ENCODE measurements at regions not wholly inside any gene's neighbourhood (a gene's known extent, or its start where the extent isn't known, plus 50 kb on each side); places are given as distances from the start of the nearest gene placed in this dataset.

DNA sequence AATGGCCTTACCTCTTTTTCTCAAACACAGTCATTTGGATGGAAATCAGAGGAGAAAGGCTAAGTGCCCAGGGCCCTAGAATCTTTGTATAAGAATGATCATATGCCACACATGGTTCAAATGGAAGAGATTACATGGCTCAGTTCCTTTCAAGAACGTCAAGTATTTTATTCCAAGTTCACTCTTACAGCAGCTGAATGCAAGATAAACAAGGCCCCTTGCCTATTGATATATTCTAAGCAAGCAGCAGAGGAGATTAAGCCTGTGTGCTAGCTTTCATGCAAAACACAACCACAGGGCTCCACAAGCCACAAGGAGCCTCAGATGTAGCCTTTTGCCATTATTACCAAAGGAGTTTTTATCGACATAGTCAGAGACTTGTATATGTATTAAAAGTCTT, 55.3 kb upstream of the SLCO6A1 start:
- H3K9ac ChIP-seq (ENCODE audit: low read depth, low read length), result no peak overlapping the region
- no peaks in the 10 kb centered on the region for H3K27me3 ChIP-seq (ENCODE audit: control insufficient read depth, insufficient read depth, low read length)
- H3K9me3 ChIP-seq (ENCODE audit: control insufficient read depth, insufficient read depth, low read length), result no peaks in the 10 kb centered on the region
- H3K36me3 ChIP-seq (ENCODE audit: control insufficient read depth, insufficient read depth, low read length), result no peaks in the 10 kb centered on the region
- H3K4me1 ChIP-seq (ENCODE audit: control insufficient read depth, insufficient read depth, low read length), result no peaks in the 10 kb centered on the region
- no peak overlapping the region for H3K4me3 ChIP-seq (ENCODE audit: low read depth, low read length)

DNA sequence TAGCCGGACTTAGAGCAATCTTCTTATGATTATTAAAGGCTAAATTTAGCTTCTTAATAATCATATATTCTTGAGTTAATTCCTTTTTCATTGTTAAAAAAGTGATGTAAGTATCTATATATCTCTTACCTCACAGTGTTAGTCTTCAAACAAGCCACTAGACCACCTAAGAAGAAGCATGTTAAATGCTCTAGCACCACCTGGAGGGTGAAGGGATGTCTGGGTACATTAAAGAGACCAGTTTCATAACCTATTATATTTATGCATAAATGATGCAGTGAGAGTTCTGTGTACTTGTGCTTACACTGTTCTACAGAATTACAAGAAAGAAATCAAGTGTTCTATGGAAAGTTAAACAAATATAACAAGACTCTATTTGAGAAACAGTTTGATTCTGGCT, 55.9 kb upstream of the SLCO6A1 start:
- H3K36me3 ChIP-seq (ENCODE audit: control insufficient read depth, insufficient read depth, low read length), result no peaks in the 10 kb centered on the region
- no peaks in the 10 kb centered on the region for H3K9me3 ChIP-seq (ENCODE audit: control insufficient read depth, insufficient read depth, low read length)
- H3K9ac ChIP-seq (ENCODE audit: low read depth, low read length), result no peak overlapping the region
- no peaks in the 10 kb centered on the region for H3K27me3 ChIP-seq (ENCODE audit: control insufficient read depth, insufficient read depth, low read length)
- H3K4me1 ChIP-seq (ENCODE audit: control insufficient read depth, insufficient read depth, low read length), result no peaks in the 10 kb centered on the region
- H3K4me3 ChIP-seq (ENCODE audit: low read depth, low read length), result no peak overlapping the region

DNA sequence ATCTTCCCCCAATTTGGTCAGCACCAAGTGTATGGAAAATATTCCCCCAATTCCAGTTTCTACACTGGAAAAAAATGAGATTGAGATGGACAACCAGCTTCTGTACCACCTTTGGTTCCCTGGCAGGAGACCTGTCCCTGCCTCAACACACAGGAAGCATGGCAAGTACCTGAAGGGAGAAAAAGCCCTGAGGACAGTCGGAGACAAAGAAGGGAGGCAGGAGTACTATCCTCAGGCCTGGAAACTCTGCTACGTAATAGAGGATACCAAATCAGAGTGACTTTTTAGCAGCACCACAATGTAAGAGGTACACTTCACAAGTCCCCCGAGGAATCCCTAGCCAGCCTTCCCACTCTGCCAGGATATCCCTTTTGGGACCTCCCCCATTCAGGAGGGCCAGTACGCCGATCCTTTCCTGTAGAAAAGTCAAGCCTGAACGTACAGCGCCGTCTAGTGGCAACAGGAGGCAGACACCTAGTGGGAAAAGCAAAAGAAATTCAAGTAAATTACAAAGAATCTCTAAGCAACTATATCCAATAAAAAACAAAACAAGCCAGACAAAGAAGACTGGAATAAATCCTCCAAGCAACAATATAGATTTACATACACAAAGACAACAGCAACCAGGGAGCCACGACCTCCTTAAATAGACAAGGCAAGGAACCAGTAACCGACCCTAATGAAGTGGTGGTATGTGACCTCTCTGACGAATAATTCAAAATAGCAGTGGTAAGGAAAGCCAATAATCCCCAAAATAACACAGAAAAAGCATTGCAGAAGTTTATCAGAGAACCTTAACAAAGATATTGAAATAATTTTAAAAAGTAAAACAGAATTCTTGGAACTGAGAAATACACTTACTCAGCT, 63.3 kb upstream of the SLCO6A1 start:
- Histone ChIP-seq H3K27me3 (ENCODE audit: control insufficient read depth, insufficient read depth, low read length) (no peaks in the 10 kb centered on the region), H3K9me3 (ENCODE audit: control insufficient read depth, insufficient read depth, low read length) (no peaks in the 10 kb centered on the region), H3K4me3 (ENCODE audit: low read depth, low read length) (no peak overlapping the region), H3K36me3 (ENCODE audit: control insufficient read depth, insufficient read depth, low read length) (no peaks in the 10 kb centered on the region), H3K4me1 (ENCODE audit: control insufficient read depth, insufficient read depth, low read length) (no peaks in the 10 kb centered on the region), H3K9ac (ENCODE audit: low read depth, low read length) (no peak overlapping the region)

DNA sequence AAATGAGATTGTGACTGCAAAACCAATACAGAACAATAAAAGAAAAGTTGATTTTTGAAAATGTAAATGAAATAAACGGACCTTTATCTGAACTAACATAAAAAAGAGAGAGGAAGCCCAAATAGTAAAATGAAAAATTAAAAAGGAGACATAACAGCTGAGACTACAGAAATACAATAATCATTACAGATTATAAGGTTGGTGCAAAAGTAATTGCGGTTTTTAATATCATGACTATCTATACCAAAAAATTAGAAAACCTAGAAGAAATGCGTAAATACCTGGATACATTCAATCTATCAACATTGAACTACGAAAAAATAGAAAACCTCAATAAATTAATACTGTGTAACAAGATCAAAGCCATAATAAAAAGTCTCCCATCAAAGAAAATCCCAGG, 71.9 kb upstream of the SLCO6A1 start:
- Histone ChIP-seq H3K4me1 (ENCODE audit: control insufficient read depth, insufficient read depth, low read length) (no peaks in the 10 kb centered on the region), H3K9ac (ENCODE audit: low read depth, low read length) (no peak overlapping the region), H3K4me3 (ENCODE audit: low read depth, low read length) (no peak overlapping the region), H3K36me3 (ENCODE audit: control insufficient read depth, insufficient read depth, low read length) (no peaks in the 10 kb centered on the region), H3K27me3 (ENCODE audit: control insufficient read depth, insufficient read depth, low read length) (no peaks in the 10 kb centered on the region), H3K9me3 (ENCODE audit: control insufficient read depth, insufficient read depth, low read length) (no peaks in the 10 kb centered on the region)

DNA sequence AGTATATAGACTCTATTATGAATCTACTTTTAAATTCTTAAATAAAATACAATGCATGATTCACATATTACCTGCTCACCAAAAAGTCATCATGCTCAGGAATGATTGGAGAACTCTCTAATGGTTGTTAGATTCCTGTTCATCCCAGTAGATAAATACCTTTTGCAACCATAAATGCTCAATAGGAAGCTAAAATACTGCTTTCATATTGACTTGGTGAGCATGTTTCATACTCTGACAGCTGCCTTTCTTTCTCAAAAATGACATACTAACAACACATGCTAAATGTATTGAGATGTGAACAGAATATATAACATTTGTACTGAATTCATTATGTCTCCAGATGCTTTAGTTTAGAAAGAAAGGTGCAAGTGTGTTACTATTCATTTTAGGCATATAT, 79.6 kb upstream of the SLCO6A1 start:
- no peaks in the 10 kb centered on the region for H3K4me1 ChIP-seq (ENCODE audit: control insufficient read depth, insufficient read depth, low read length)
- no peaks in the 10 kb centered on the region for H3K36me3 ChIP-seq (ENCODE audit: control insufficient read depth, insufficient read depth, low read length)
- H3K27me3 ChIP-seq (ENCODE audit: control insufficient read depth, insufficient read depth, low read length), result no peaks in the 10 kb centered on the region
- no peak overlapping the region for H3K4me3 ChIP-seq (ENCODE audit: low read depth, low read length)
- H3K9ac ChIP-seq (ENCODE audit: low read depth, low read length), result no peak overlapping the region
- no peaks in the 10 kb centered on the region for H3K9me3 ChIP-seq (ENCODE audit: control insufficient read depth, insufficient read depth, low read length)

DNA sequence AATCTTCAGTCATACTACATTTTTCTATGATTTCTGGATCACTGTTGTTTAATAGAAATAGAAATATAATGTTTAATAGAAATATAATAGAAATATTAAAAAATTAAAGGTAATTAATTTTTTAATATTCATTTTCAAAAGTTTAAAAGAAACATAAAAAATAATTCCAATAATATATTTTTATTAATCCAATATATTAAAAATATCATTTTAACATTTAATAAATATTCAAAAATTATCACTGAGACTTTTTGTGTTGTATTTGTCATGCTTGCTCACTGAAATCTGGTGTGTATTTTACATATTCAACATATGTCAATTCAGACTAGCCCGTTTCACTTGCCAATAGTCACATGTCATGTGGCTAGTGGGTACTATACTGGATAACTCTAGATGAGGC, 80.6 kb upstream of the SLCO6A1 start:
- Histone ChIP-seq H3K36me3 (ENCODE audit: control insufficient read depth, insufficient read depth, low read length) (no peaks in the 10 kb centered on the region), H3K4me1 (ENCODE audit: control insufficient read depth, insufficient read depth, low read length) (no peaks in the 10 kb centered on the region), H3K4me3 (ENCODE audit: low read depth, low read length) (no peak overlapping the region), H3K9ac (ENCODE audit: low read depth, low read length) (no peak overlapping the region), H3K27me3 (ENCODE audit: control insufficient read depth, insufficient read depth, low read length) (no peaks in the 10 kb centered on the region), H3K9me3 (ENCODE audit: control insufficient read depth, insufficient read depth, low read length) (no peaks in the 10 kb centered on the region)

DNA sequence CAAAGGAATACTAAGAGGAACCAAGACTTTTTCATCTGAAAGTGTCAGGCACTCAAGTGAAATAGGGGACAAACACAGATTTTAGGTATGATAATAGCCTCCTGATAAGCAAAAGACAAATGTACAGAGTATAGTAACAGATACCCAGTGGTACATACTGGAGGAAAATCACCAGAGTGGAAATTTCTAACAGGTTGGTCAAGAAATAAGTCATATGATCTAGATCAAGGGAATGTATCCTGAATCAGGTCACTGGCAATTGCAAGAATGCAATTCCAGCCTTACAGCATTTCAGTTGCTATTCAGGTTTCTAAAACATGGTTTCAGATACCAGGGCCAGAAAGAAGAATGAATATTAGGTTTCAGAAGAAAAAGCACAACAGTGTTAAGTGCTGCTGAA, 82.2 kb upstream of the SLCO6A1 start:
- Histone ChIP-seq H3K9me3 (ENCODE audit: control insufficient read depth, insufficient read depth, low read length) (no peaks in the 10 kb centered on the region), H3K4me1 (ENCODE audit: control insufficient read depth, insufficient read depth, low read length) (no peaks in the 10 kb centered on the region), H3K36me3 (ENCODE audit: control insufficient read depth, insufficient read depth, low read length) (no peaks in the 10 kb centered on the region), H3K9ac (ENCODE audit: low read depth, low read length) (no peak overlapping the region), H3K4me3 (ENCODE audit: low read depth, low read length) (no peak overlapping the region), H3K27me3 (ENCODE audit: control insufficient read depth, insufficient read depth, low read length) (no peaks in the 10 kb centered on the region)

DNA sequence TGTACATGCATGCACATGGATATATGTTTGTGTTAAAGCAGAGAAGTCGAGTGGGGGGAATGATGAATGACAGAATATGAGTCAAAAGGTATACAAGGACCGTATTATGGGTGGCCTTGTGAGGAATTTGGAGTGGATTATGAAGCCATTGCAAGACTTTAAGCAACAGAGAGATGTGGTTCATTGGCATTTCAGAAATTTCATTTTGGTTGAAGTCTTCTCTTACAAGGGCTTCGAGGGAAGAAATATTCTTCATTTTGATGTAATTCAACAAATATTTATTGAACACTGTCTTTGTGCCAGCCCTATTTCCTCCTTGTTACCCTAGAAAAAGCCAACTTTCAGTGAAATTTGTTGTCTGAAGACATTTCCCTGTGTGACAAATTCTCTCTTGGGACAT, 83.9 kb upstream of the SLCO6A1 start:
- Histone ChIP-seq H3K9me3 (ENCODE audit: control insufficient read depth, insufficient read depth, low read length) (no peaks in the 10 kb centered on the region), H3K9ac (ENCODE audit: low read depth, low read length) (no peak overlapping the region), H3K4me3 (ENCODE audit: low read depth, low read length) (no peak overlapping the region), H3K36me3 (ENCODE audit: control insufficient read depth, insufficient read depth, low read length) (no peaks in the 10 kb centered on the region), H3K4me1 (ENCODE audit: control insufficient read depth, insufficient read depth, low read length) (no peaks in the 10 kb centered on the region), H3K27me3 (ENCODE audit: control insufficient read depth, insufficient read depth, low read length) (no peaks in the 10 kb centered on the region)

DNA sequence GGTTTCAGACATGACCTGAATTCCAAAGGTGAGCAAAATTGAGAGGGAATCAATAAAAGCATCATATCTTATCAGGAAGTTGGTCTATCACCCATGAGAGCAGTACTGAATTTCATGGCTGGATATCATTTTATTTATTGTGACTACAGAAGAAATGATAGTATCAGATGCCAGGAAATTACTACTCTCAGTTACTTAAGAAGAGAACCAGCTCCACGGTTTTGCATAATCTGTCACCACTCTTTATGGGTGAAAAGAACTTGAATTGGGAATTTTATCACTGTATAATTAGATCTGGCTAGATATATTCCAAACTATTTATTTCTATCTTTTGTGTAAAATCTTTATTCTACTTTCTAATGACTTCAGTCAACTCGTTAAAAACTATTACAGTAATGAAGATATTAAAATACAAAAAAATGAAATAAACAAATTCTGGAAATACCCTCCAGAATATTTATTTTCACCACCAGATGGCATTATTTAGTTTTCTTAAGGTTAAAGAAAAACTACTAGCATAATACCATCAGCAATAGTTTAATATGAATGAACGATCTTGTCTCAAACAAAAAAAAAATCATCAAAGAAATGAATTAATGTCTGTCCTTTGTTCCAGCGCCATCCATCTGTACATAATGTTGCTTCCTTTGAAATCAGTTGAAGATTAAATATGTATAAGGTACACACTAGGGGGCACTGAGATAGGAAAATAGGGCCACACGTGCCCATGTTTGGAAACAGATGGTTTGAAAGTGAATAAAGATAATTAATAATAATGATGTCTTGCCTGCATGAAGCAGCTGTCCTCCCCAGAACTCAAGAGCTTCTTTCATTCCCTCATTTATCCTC, 84.7 kb upstream of the SLCO6A1 start:
- no peak overlapping the region for H3K4me3 ChIP-seq (ENCODE audit: low read depth, low read length)
- no peaks in the 10 kb centered on the region for H3K27me3 ChIP-seq (ENCODE audit: control insufficient read depth, insufficient read depth, low read length)
- no peaks in the 10 kb centered on the region for H3K36me3 ChIP-seq (ENCODE audit: control insufficient read depth, insufficient read depth, low read length)

DNA sequence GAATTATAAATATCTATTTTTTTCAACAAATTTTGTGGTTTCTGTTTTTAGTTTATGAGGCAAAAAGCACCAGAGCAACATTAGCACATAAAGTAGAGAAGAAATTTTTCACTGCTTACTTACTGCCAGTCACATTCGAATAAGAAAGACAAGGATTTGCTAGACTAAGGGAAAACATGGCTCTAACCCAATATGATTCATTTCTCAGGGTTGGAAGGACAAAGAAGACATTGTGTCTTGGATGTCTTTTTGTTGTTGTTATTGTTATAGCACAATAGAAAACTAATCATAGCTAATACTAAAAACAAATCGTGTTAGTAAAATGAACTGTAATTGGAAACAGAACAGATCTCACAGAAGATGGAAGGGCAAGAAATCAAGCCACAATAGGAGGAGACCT, 90.9 kb upstream of the SLCO6A1 start:
- no peak overlapping the region for H3K4me3 ChIP-seq (ENCODE audit: low read depth, low read length)
- no peaks in the 10 kb centered on the region for H3K27me3 ChIP-seq (ENCODE audit: control insufficient read depth, insufficient read depth, low read length)
- no peak overlapping the region for H3K9ac ChIP-seq (ENCODE audit: low read depth, low read length)
- H3K9me3 ChIP-seq (ENCODE audit: control insufficient read depth, insufficient read depth, low read length), result no peaks in the 10 kb centered on the region
- H3K36me3 ChIP-seq (ENCODE audit: control insufficient read depth, insufficient read depth, low read length), result no peaks in the 10 kb centered on the region
- H3K4me1 ChIP-seq (ENCODE audit: control insufficient read depth, insufficient read depth, low read length), result peaks cover 6% of the 10 kb centered on the region

More for the DNA sequence above, 84.7 kb upstream of the SLCO6A1 start:
- Histone ChIP-seq H3K9me3 (ENCODE audit: control insufficient read depth, insufficient read depth, low read length) (no peaks in the 10 kb centered on the region), H3K9ac (ENCODE audit: low read depth, low read length) (no peak overlapping the region), H3K4me1 (ENCODE audit: control insufficient read depth, insufficient read depth, low read length) (no peaks in the 10 kb centered on the region)

DNA sequence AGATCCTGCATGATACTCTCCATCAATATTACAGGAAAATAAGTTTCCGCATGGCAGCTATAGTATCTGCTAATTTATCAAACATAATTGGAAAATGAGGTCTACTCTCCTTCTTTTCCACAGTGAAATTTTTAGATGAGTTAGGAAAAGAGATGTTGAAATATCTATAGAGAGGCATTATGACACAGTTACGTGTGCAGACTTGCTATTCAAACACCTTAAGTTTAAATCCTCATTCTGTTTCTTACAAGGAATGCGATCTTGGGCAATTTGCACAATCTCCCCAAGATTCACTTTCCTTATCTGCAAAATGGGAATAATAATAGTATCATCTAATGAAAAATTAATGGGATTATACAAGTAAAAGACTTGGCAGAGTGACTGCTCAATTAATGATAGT, 91.7 kb upstream of the SLCO6A1 start:
- no peak overlapping the region for H3K4me3 ChIP-seq (ENCODE audit: low read depth, low read length)
- H3K27me3 ChIP-seq (ENCODE audit: control insufficient read depth, insufficient read depth, low read length), result no peaks in the 10 kb centered on the region
- peaks cover 6% of the 10 kb centered on the region for H3K4me1 ChIP-seq (ENCODE audit: control insufficient read depth, insufficient read depth, low read length)
- H3K9me3 ChIP-seq (ENCODE audit: control insufficient read depth, insufficient read depth, low read length), result no peaks in the 10 kb centered on the region
- no peaks in the 10 kb centered on the region for H3K36me3 ChIP-seq (ENCODE audit: control insufficient read depth, insufficient read depth, low read length)
- H3K9ac ChIP-seq (ENCODE audit: low read depth, low read length), result no peak overlapping the region

DNA sequence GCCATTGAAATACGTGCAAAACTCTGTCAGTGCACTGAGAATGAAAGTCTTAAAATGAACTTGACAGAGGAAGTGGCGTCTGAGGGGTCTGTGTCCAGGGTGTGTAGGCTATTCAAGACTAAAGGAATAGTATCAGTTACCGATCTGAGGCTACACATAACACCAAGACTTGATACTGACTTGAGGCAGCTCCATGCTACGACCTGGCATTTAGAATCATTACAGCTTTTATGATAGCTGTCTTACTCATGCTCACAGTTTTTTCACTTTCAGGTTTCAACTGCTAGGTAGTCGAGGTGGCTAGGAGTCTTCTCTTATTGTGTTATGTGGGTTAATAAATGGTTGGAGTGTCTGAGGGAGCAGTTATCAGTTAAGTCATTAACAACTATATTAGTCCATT, 92.8 kb upstream of the SLCO6A1 start:
- Histone ChIP-seq H3K4me1 (ENCODE audit: control insufficient read depth, insufficient read depth, low read length) (peaks cover 6% of the 10 kb centered on the region), H3K9me3 (ENCODE audit: control insufficient read depth, insufficient read depth, low read length) (no peaks in the 10 kb centered on the region), H3K4me3 (ENCODE audit: low read depth, low read length) (no peak overlapping the region), H3K36me3 (ENCODE audit: control insufficient read depth, insufficient read depth, low read length) (no peaks in the 10 kb centered on the region), H3K9ac (ENCODE audit: low read depth, low read length) (no peak overlapping the region), H3K27me3 (ENCODE audit: control insufficient read depth, insufficient read depth, low read length) (no peaks in the 10 kb centered on the region)

Data from iPS-15b (cell line).